GM12874 (cell line): ENCODE measurements at regions not wholly inside any gene's neighbourhood (a gene's known extent, or its start where the extent isn't known, plus 50 kb on each side); places are given as distances from the start of the nearest gene placed in this dataset.

Experiments
- CTCF ChIP-seq: IDR thresholded peaks from 2 replicates; pipeline ENCODE4 v1.5.1; 2011; ENCODE audit warnings: low read depth, mild to moderate bottlenecking, control low read depth, low read length, moderate library complexity; ENCODE audit not compliant: insufficient read depth

GRCh38 chr2:133680343-133681049, 112.2 kb upstream of the NCKAP5 start:
- TF ChIP-seq CTCF = no peak

- TF ChIP-seq CTCF = no peak
Measured at GRCh38 chr2:133682347-133682746, 114.1 kb upstream of the NCKAP5 start.

- TF ChIP-seq CTCF = no peak
Measured at GRCh38 chr2:133682906-133683305, 114.6 kb upstream of the NCKAP5 start.

- no peak for TF ChIP-seq CTCF
Measured at GRCh38 chr2:133685636-133686215, 117.5 kb upstream of the NCKAP5 start.

- no peak for TF ChIP-seq CTCF
Measured at GRCh38 chr2:133690780-133691179, 122.5 kb upstream of the NCKAP5 start.

GRCh38 chr2:133691336-133691735, 123.1 kb upstream of the NCKAP5 start:
- no peak for TF ChIP-seq CTCF

- TF ChIP-seq CTCF = no peak
Measured at GRCh38 chr2:133705287-133705686, 137.0 kb upstream of the NCKAP5 start.
